ENCODE measurements at regions not wholly inside any gene's neighbourhood (a gene's known extent, or its start where the extent isn't known, plus 50 kb on each side); places are given as distances from the start of the nearest gene placed in this dataset.

DNA sequence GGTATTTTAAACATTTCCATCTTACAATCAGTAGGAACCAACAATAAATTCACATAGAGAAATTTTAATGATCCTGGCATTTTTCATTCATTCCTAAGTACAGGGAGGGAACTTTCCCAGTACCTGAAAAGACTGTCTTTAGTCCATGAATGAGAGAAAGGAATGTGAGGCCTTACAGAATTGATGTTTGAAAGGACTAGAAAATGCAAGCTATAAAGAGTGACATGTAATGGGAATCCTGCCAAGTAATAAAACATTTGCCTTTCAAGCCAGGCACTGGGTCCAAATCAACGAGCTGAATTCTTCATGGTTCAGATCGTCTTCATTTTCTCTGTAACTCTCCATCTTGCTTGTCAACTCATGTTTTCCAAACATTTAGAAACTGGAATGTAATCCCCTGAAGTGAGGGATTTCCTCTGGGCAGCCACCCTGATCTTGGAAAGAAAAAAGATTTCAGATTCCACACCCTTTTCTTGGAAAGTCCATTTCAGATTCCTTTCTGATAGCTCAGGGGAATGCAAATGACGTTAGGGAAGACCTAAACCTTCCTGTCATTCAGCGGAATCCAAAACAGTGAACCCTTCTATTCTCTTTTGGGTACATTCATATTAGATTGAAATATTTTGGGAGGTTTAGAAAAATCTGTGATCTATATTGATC lies 315.8 kb downstream of the SH3GL2 start:
- no peak for DNase-seq (ENCODE audit: low read depth)

DNA sequence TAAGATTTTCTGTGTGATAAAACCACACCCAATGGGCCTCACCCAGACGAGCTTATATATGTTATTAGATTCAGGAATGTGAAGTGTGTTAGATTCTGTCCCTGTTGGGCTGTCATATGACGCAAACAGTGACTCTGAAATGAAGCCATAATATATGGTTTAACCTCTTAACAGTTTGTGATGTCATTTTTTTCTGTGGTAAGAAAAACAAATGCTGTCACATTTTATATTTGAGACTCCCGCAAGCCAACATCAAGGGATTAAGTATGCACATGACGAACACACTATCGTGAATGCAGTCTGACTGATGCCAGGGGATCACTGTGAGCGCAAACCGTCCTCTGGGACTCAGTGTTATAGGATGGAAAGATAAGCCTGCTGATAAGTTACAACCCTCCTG lies 321.7 kb downstream of the SH3GL2 start:
- no peak for DNase-seq (ENCODE audit: low read depth)

DNA sequence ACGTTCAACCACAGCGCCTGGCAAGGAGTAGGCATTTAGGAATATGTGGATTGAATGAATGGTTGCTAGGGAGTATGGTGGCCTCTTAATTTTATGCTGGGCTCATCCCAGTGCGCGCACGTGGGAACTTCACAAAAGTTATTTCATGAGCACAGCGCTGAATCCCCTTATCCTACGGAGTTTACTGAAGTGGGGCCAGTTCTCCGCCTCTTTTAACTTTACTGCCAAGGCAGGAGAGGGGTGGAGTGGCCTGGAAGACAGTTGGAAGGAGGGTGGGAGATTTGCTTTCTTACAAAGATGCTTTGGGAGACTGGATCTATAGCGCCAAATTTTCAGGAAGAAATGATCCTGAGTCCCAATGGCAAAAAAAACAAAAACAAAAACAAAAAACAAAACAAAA lies 326.5 kb downstream of the SH3GL2 start:
- no peak for DNase-seq (ENCODE audit: low read depth)

DNA sequence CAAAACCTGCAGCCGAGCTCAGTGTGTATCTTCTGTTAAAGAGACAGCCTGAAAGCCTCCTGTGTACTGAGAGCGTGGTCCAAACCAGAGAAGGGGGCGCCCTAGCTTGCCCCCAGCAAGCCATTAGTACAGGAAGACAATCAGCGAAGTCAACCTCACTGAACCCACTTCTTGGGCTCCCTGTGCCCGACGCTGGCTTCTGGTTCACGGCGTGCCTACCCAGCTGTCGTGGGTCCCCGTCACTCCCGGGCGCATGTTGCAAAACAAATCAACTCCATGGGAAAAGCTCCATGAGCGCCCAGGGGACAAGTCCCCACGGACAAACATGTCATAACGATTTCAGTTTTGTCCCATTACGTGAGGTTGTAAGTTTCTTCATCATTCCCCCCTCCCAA lies 326.9 kb downstream of the SH3GL2 start:
- DNase-seq (ENCODE audit: low read depth), result no peak

DNA sequence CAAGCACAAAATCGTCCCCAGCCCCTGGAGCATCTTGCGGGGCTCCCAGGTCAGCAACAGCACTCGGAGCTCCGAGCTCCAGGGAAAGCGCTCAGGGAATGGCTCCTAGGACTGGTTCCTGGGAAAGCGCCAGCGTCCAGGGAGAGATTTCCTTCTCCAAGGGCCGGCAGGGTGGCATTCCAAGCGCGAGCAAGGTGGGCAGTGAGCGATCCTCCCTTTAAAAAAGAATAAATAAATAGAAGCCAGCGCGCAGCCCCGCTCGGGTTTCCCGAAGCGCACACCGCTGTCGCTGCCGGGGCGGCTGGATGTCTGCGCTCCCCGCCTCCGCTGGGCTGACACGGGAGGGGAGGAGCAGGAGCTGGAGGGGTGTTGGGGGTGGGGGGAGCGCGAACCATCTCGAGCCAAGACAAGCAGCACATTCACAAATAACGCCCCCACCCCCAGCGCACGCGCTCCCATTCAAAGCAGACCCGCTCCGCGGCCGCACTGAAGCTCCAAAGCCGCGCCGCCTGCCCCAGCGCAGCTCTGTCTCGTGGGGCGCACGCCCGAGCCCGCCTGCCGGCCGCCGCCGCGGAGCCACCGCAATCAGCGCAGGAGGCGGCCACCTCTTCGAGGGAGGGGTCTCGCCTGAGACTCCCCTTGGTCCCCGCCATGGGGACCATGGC lies 327.4 kb downstream of the SH3GL2 start:
- no peak for DNase-seq (ENCODE audit: low read depth)

- DNase-seq (ENCODE audit: low read depth), result no peak
Measured at GRCh38 chr9:17906841-17907778, 328.2 kb downstream of the SH3GL2 start.

- no peak for DNase-seq (ENCODE audit: low read depth)
Measured at GRCh38 chr9:17907779-17908508, 329.1 kb downstream of the SH3GL2 start.

DNA sequence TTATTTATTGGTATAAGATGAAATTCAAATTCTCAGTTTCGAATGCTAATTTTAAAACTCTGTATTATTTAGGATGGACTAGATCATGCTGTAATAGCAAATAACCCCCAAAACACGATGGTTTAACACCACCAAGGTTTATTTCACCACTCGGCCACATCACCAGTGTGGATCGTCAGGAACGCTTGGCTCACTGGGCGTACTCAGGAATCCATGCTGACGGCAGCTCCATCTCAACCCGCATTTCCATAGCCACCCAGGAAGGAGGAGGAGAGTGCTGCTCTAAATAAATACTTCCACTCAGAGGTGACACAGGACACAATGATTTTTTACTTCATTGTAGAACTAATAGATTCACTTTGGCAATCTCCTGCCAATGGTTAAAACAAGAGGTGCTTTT lies 347.4 kb downstream of the SH3GL2 start:
- DNase-seq (ENCODE audit: low read depth), result no peak

- no peak for DNase-seq (ENCODE audit: low read depth)
Measured at GRCh38 chr9:17927616-17928015, 348.8 kb downstream of the SH3GL2 start.

DNA sequence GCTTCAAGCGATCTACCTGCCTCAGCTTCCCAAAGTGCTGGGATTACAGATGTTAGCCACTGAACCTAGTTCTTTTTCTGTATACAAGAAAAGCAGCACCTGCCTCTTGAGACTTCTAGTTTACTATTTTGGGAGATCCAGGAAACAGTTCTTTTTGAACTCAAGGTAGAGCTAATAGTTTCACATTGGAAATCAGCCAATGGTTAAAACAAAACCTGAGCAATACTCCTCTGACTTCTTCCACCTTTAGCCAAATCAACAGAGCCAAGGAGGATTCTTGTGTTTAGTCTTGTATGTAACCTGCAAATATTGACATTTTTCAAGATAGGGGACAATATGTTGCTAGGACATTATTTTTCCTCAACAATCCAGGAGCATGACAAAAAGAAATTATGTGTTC lies 349.4 kb downstream of the SH3GL2 start:
- no peak for DNase-seq (ENCODE audit: low read depth)

GRCh38 chr9:17928768-17929167 lies 349.9 kb downstream of the SH3GL2 start:
- DNase-seq (ENCODE audit: low read depth), result no peak

GRCh38 chr9:17929506-17929905 lies 350.6 kb downstream of the SH3GL2 start:
- no peak for DNase-seq (ENCODE audit: low read depth)

DNA sequence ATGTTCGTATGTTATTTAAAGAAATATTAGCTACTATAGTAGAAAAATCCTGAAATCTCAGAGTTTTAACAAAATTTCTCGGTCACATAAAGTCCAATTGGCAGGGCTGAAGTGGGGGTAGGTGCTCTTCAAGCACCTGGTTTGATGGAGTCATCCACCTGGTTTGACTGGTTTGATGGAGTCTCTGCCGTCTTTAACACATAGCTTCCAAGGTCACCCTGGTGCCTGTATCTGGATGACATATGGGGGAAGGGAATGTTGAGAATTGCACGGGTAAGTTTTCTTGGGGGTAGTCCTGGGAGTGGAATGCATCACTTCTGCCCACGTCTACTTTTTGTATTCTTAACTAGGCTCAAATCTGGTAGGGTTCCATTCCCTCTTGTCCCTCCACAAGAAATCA lies 351.2 kb downstream of the SH3GL2 start:
- DNase-seq (ENCODE audit: low read depth), result no peak

DNA sequence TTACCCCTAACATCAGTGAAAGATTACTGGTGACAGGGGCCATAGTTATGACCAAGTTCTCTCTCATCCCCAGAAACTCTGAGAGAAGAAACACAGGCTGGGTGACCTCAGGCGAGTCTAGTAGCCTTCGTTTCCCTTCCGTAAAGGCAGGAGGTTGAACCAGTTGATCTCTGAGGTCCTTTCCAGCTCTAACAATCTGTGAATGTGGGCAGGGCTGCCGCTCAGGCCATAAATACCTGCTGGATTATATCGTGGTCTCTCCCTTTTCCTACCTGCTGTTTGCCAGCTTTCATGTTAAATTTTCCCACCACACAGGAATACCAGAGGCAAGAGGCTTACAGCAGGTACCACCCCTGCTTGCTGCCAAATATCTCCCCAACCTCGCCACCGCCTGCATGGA lies 357.5 kb downstream of the SH3GL2 start:
- no peak for DNase-seq (ENCODE audit: low read depth)

GRCh38 chr9:17938035-17938655 lies 359.3 kb downstream of the SH3GL2 start:
- no peak for DNase-seq (ENCODE audit: low read depth)

- DNase-seq (ENCODE audit: low read depth), result no peak
Measured at GRCh38 chr9:17942498-17942897, 363.6 kb downstream of the SH3GL2 start.

GRCh38 chr9:17955409-17955808 lies 376.5 kb downstream of the SH3GL2 start:
- DNase-seq (ENCODE audit: low read depth), result no peak

DNA sequence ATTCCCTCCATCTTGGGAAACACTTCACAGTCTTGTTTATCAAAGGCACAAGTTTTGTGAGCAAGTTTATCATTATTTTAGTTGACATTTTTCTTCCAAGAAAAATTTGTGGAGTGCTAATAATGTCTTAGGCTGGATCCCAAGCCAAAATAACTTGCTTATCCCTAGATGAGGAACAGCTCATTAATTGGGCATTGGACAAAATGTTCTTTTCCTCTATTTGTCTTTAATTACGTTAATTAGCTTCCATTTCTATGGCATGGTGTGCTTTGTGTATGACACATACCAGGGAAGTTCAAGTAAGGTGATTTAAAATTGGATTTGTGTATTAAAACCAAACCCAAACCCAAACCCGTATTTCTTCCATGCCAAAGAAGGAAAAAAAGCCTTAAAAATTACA lies 379.5 kb downstream of the SH3GL2 start:
- DNase-seq (ENCODE audit: low read depth), result no peak

- no peak for DNase-seq (ENCODE audit: low read depth)
Measured at GRCh38 chr9:17962747-17963146, 383.9 kb downstream of the SH3GL2 start.

DNA sequence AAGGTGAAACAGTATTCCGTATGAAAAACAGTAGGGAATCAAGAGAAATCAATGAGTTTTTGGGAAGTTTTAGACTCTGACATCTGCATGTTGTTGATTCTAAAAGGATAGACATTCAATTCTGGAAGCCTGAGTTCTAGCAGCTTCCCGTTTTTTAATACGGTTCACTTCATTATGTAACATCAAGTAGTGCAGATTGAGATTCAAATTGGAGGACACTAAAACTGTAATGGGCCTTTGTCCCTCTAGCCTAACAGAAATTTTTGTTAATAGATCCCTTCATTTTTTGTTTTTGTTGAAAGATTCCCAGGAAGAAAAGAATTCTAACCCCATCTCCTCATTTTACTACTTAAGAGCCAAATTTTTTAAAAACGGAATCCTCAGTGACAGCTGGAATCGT lies 384.6 kb downstream of the SH3GL2 start:
- no peak for DNase-seq (ENCODE audit: low read depth)

- DNase-seq (ENCODE audit: low read depth), result no peak
Measured at GRCh38 chr9:17967731-17968130, 388.9 kb downstream of the SH3GL2 start.

GRCh38 chr9:17969232-17969631 lies 390.4 kb downstream of the SH3GL2 start:
- no peak for DNase-seq (ENCODE audit: low read depth)

All from CMK (cell line).